SK-N-SH treated with all-trans-retinoic acid at 6 μM for 48 hours (cell line): ENCODE measurements at regions not wholly inside any gene's neighbourhood (a gene's known extent, or its start where the extent isn't known, plus 50 kb on each side); places are given as distances from the start of the nearest gene placed in this dataset.
"Not testable (repeated sequence)": the region's sequence is repeated elsewhere in the genome, so short reads cannot be mapped to it uniquely, and the experiment has no call there.

Experiments used
- ATAC-seq: fragments of 200-7000 bp; cut with Tn5 transposase; 3 replicates; pipeline ENCODE4 v1.9.1; 2020; ENCODE audit warnings: mild to moderate bottlenecking, moderate library complexity
- BACH2 ChIP-seq: fragments of 250-450 bp; sonication (Bioruptor Pico); IDR thresholded peaks from 2 replicates; pipeline ENCODE4 v1.9.0; 2021; ENCODE audit warnings: mild to moderate bottlenecking, borderline replicate concordance
- CSDC2 ChIP-seq: fragments of 250-450 bp; sonication (Bioruptor Pico); IDR thresholded peaks from 2 replicates; pipeline ENCODE4 v1.5.0; 2020; ENCODE audit warnings: mild to moderate bottlenecking, moderate library complexity
- ESRRG ChIP-seq: fragments of 250-450 bp; sonication (Bioruptor Pico); IDR thresholded peaks from 2 replicates; pipeline ENCODE4 v1.6.1; 2021; ENCODE audit warnings: mild to moderate bottlenecking
- GLIS3 ChIP-seq: fragments of 250-450 bp; sonication (Bioruptor Pico); IDR thresholded peaks from 2 replicates; pipeline ENCODE4 v1.5.0; 2020; ENCODE audit warnings: mild to moderate bottlenecking, moderate library complexity
- ISL1 ChIP-seq: fragments of 250-450 bp; sonication (Bioruptor Pico); IDR thresholded peaks from 2 replicates; pipeline ENCODE4 v2.1.2; 2022; ENCODE audit warnings: mild to moderate bottlenecking, moderate library complexity
- OSR1 ChIP-seq: fragments of 250-450 bp; sonication (Bioruptor Pico); IDR thresholded peaks from 2 replicates; pipeline ENCODE4 v1.8.0; 2022; ENCODE audit warnings: moderate library complexity, mild to moderate bottlenecking, inconsistent platforms
- PPARA ChIP-seq: fragments of 250-450 bp; sonication (Bioruptor Pico); IDR thresholded peaks from 2 replicates; pipeline ENCODE4 v1.5.0; 2020; ENCODE audit warnings: mild to moderate bottlenecking, borderline replicate concordance
- RARB ChIP-seq: fragments of 250-450 bp; sonication (Bioruptor Pico); IDR thresholded peaks from 2 replicates; pipeline ENCODE4 v1.8.0; 2021; ENCODE audit warnings: mild to moderate bottlenecking, moderate library complexity
- TCF4 ChIP-seq: fragments of 250-450 bp; sonication (Bioruptor Pico); IDR thresholded peaks from 2 replicates; pipeline ENCODE4 v1.8.0; 2021; ENCODE audit warnings: mild to moderate bottlenecking, moderate library complexity, borderline replicate concordance
- TOX ChIP-seq: fragments of 250-450 bp; sonication (Bioruptor Pico); IDR thresholded peaks from 2 replicates; pipeline ENCODE4 v1.8.0; 2021; ENCODE audit warnings: mild to moderate bottlenecking, moderate library complexity, borderline replicate concordance
- ZC3H10 ChIP-seq: fragments of 250-450 bp; sonication (Bioruptor Pico); IDR thresholded peaks from 2 replicates; pipeline ENCODE4 v1.5.1; 2021; ENCODE audit warnings: mild to moderate bottlenecking, moderate library complexity
- ZFP3 ChIP-seq: fragments of 250-450 bp; sonication (Bioruptor Pico); IDR thresholded peaks from 2 replicates; pipeline ENCODE4 v1.5.0; 2020; ENCODE audit warnings: mild to moderate bottlenecking, moderate library complexity
- ZFP30 ChIP-seq: fragments of 450-650 bp; formaldehyde crosslinking; IDR thresholded peaks from 2 replicates; pipeline ENCODE4 v1.5.0; 2022; ENCODE audit warnings: mild to moderate bottlenecking, moderate library complexity
- ZNF565 ChIP-seq: fragments of 450-650 bp; formaldehyde crosslinking; conservative IDR thresholded peaks from 2 replicates; pipeline ENCODE4 v1.5.0; 2020; ENCODE audit warnings: low read depth, mild to moderate bottlenecking, moderate library complexity
- ZNF70 ChIP-seq: fragments of 450-650 bp; formaldehyde crosslinking; IDR thresholded peaks from 2 replicates; pipeline ENCODE4 v1.5.0; 2020; ENCODE audit warnings: mild to moderate bottlenecking, moderate library complexity
- ZNF8 ChIP-seq: fragments of 450-650 bp; formaldehyde crosslinking; IDR thresholded peaks from 2 replicates; pipeline ENCODE4 v1.5.0; 2020; ENCODE audit warnings: mild to moderate bottlenecking, moderate library complexity
- TF ChIP-seq, protein P1 (sequence below): fragments of 250-450 bp; sonication (Bioruptor Pico); IDR thresholded peaks from 2 replicates; pipeline ENCODE4 v1.5.1; 2020; ENCODE audit warnings: low read depth, mild to moderate bottlenecking, moderate library complexity
- TF ChIP-seq, protein P2 (sequence below): fragments of 250-450 bp; sonication (Bioruptor Pico); IDR thresholded peaks from 2 replicates; pipeline ENCODE4 v1.5.1; 2021; ENCODE audit warnings: mild to moderate bottlenecking, moderate library complexity
- TF ChIP-seq, protein P3 (sequence below): fragments of 250-450 bp; sonication (Bioruptor Pico); IDR thresholded peaks from 2 replicates; pipeline ENCODE4 v1.5.0; 2020; ENCODE audit warnings: mild to moderate bottlenecking, moderate library complexity
- TF ChIP-seq, protein P4 (sequence below): fragments of 250-450 bp; sonication (Bioruptor Pico); IDR thresholded peaks from 2 replicates; pipeline ENCODE4 v1.8.0; 2021; ENCODE audit warnings: low read depth, mild to moderate bottlenecking, moderate library complexity, borderline replicate concordance
- TF ChIP-seq, protein P5 (sequence below): fragments of 250-450 bp; sonication (Bioruptor Pico); IDR thresholded peaks from 2 replicates; pipeline ENCODE4 v1.8.0; 2020; ENCODE audit warnings: mild to moderate bottlenecking, moderate library complexity, borderline replicate concordance

DNA sequence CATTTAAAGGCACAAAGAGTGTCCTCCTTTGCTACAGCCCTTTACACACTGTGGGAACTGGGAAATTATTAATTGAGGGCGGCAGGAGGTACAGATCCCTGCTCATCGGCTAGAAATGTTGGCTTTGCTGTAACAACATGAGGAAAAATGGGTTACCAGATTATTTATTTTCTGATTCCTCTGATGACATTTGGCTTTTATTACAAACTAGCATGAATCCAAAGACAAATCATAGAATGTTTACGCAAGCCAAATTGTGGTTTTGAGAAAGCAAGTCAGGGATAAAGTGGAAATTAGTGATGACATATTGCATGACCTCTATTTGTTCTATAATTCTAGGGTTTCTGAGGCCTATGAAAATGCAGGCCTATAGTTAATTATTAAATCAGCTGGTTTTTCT lies 126.1 kb upstream of the TMEM196 start:
- TF ChIP-seq, protein P1, sequence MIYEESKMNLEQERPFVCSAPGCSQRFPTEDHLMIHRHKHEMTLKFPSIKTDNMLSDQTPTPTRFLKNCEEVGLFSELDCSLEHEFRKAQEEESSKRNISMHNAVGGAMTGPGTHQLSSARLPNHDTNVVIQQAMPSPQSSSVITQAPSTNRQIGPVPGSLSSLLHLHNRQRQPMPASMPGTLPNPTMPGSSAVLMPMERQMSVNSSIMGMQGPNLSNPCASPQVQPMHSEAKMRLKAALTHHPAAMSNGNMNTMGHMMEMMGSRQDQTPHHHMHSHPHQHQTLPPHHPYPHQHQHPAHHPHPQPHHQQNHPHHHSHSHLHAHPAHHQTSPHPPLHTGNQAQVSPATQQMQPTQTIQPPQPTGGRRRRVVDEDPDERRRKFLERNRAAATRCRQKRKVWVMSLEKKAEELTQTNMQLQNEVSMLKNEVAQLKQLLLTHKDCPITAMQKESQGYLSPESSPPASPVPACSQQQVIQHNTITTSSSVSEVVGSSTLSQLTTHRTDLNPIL = no peak
- no peak for TF ChIP-seq ZNF8 (CRISPR knock-in tag)
- TF ChIP-seq ZNF565 (CRISPR knock-in tag) = no peak
- TF ChIP-seq PPARA = no peak
- no peak for TF ChIP-seq RARB (CRISPR knock-in tag)
- TF ChIP-seq ISL1 (CRISPR knock-in tag) = no peak
- TF ChIP-seq ZFP30 (CRISPR knock-in tag) = no peak
- no peak for TF ChIP-seq TOX
- TF ChIP-seq, protein P2, sequence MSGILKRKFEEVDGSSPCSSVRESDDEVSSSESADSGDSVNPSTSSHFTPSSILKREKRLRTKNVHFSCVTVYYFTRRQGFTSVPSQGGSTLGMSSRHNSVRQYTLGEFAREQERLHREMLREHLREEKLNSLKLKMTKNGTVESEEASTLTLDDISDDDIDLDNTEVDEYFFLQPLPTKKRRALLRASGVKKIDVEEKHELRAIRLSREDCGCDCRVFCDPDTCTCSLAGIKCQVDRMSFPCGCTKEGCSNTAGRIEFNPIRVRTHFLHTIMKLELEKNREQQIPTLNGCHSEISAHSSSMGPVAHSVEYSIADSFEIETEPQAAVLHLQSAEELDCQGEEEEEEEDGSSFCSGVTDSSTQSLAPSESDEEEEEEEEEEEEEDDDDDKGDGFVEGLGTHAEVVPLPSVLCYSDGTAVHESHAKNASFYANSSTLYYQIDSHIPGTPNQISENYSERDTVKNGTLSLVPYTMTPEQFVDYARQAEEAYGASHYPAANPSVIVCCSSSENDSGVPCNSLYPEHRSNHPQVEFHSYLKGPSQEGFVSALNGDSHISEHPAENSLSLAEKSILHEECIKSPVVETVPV (CRISPR knock-in tag) = no peak
- no peak for TF ChIP-seq CSDC2 (CRISPR knock-in tag)
- TF ChIP-seq ZNF70 (CRISPR knock-in tag) = no peak
- TF ChIP-seq, protein P3, sequence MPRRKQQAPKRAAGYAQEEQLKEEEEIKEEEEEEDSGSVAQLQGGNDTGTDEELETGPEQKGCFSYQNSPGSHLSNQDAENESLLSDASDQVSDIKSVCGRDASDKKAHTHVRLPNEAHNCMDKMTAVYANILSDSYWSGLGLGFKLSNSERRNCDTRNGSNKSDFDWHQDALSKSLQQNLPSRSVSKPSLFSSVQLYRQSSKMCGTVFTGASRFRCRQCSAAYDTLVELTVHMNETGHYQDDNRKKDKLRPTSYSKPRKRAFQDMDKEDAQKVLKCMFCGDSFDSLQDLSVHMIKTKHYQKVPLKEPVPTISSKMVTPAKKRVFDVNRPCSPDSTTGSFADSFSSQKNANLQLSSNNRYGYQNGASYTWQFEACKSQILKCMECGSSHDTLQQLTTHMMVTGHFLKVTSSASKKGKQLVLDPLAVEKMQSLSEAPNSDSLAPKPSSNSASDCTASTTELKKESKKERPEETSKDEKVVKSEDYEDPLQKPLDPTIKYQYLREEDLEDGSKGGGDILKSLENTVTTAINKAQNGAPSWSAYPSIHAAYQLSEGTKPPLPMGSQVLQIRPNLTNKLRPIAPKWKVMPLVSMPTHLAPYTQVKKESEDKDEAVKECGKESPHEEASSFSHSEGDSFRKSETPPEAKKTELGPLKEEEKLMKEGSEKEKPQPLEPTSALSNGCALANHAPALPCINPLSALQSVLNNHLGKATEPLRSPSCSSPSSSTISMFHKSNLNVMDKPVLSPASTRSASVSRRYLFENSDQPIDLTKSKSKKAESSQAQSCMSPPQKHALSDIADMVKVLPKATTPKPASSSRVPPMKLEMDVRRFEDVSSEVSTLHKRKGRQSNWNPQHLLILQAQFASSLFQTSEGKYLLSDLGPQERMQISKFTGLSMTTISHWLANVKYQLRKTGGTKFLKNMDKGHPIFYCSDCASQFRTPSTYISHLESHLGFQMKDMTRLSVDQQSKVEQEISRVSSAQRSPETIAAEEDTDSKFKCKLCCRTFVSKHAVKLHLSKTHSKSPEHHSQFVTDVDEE (CRISPR knock-in tag) = no peak
- no peak for TF ChIP-seq ZFP3 (CRISPR knock-in tag)
- TF ChIP-seq BACH2 (CRISPR knock-in tag) = no peak
- no peak for TF ChIP-seq ZC3H10 (CRISPR knock-in tag)
- no peak for ATAC-seq

DNA sequence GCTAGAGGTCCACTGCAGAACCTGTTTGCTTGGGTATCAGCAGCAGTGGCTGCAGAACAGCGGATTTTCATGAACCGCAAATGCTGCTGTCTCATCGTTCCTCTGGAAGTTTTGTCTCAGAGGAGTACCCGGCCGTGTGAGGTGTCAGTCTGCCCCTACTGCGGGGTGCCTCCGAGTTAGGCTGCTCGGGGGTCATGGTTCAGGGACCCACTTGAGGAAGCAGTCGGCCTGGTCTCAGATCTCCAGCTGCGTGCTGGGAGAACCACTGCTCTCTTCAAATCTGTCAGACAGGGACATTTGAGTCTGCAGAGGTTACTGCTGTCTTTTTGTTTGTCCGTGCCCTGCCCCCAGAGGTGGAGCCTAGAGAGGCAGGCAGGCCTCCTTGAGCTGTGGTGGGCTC lies 109.5 kb upstream of the TMEM196 start:
- ATAC-seq = not testable (repeated sequence)

DNA sequence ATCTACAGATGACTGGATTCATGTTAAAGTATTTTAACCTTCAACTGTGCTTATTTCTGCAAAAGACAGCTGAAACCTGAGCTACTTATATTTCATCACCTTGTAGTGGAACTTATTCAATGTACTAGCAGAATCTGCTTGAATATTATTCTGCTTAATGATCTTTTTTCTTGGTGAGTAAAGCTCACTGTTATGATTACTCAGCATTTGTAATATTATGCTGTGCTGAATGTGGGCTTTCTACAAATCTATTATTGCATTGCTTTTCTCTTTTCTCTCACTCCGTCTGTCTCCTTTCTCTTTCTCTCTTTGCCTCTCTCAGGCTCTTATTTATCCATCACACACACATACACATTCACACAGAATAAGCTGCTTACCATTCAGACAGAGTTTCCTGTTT lies 98.7 kb upstream of the TMEM196 start:
- no peak for ATAC-seq
- TF ChIP-seq ZNF8 (CRISPR knock-in tag) (no peak), ESRRG (CRISPR knock-in tag) (no peak), ZNF70 (CRISPR knock-in tag) (no peak), ISL1 (CRISPR knock-in tag) (no peak), CSDC2 (CRISPR knock-in tag) (no peak), TCF4 (CRISPR knock-in tag) (no peak), ZC3H10 (CRISPR knock-in tag) (no peak), ZFP3 (CRISPR knock-in tag) (no peak), OSR1 (CRISPR knock-in tag) (no peak), PPARA (no peak), BACH2 (CRISPR knock-in tag) (no peak), ZNF565 (CRISPR knock-in tag) (no peak), GLIS3 (CRISPR knock-in tag) (no peak), RARB (CRISPR knock-in tag) (no peak)
- TF ChIP-seq, protein P1 = no peak
- TF ChIP-seq, protein P4, sequence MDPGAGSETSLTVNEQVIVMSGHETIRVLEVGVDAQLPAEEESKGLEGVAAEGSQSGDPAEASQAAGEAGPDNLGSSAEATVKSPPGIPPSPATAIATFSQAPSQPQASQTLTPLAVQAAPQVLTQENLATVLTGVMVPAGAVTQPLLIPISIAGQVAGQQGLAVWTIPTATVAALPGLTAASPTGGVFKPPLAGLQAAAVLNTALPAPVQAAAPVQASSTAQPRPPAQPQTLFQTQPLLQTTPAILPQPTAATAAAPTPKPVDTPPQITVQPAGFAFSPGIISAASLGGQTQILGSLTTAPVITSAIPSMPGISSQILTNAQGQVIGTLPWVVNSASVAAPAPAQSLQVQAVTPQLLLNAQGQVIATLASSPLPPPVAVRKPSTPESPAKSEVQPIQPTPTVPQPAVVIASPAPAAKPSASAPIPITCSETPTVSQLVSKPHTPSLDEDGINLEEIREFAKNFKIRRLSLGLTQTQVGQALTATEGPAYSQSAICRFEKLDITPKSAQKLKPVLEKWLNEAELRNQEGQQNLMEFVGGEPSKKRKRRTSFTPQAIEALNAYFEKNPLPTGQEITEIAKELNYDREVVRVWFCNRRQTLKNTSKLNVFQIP = no peak
- TF ChIP-seq, protein P3 (CRISPR knock-in tag) = no peak
- TF ChIP-seq, protein P5, sequence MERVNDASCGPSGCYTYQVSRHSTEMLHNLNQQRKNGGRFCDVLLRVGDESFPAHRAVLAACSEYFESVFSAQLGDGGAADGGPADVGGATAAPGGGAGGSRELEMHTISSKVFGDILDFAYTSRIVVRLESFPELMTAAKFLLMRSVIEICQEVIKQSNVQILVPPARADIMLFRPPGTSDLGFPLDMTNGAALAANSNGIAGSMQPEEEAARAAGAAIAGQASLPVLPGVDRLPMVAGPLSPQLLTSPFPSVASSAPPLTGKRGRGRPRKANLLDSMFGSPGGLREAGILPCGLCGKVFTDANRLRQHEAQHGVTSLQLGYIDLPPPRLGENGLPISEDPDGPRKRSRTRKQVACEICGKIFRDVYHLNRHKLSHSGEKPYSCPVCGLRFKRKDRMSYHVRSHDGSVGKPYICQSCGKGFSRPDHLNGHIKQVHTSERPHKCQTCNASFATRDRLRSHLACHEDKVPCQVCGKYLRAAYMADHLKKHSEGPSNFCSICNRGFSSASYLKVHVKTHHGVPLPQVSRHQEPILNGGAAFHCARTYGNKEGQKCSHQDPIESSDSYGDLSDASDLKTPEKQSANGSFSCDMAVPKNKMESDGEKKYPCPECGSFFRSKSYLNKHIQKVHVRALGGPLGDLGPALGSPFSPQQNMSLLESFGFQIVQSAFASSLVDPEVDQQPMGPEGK (CRISPR knock-in tag) = no peak
- TF ChIP-seq, protein P2 (CRISPR knock-in tag) = no peak
